IMR-90 (cell line): ENCODE measurements at regions not wholly inside any gene's neighbourhood (a gene's known extent, or its start where the extent isn't known, plus 50 kb on each side); places are given as distances from the start of the nearest gene placed in this dataset.

ENCODE experiments used
- ATAC-seq: fragments of 200-7000 bp; cut with Tn5 transposase; 2 replicates; pipeline ENCODE4 v1.9.1; 2020; ENCODE audit warnings: low read depth, mild to moderate bottlenecking, moderate library complexity
- BruUV-seq: library from RNA; stranded (reverse); fragments of 400-500 nt; replicated peaks from 2 replicates; lab custom pipeline; 2021; lab: Mats Ljungman, UMichigan
- CTCF ChIA-PET: fragments of 300-600 bp; formaldehyde crosslinking; extraction: SDS; loops from one replicate; lab custom pipeline; 2021; ENCODE audit warnings: antibody characterized with exemption; lab: Yijun Ruan, JAX
- POLR2A ChIA-PET: fragments of 300-600 bp; sonication (Branson Sonifier 250); formaldehyde crosslinking; loops from one replicate; lab custom pipeline; 2022; ENCODE audit warnings: antibody characterized with exemption; ENCODE audit not compliant: unreplicated experiment; lab: Charles Lee
- DNase-seq: peaks from one replicate; pipeline ENCODE4 v3.0.0; 2013
- H2AFZ ChIP-seq: replicated peaks from 2 replicates; pipeline ENCODE3; 2013; ENCODE audit warnings: low read length, mild to moderate bottlenecking; ENCODE audit not compliant: poor library complexity
- H2AK5ac ChIP-seq: 2 replicates; pipeline ENCODE4 v1.6.1; 2013; ENCODE audit warnings: low read depth, low read length, inconsistent platforms
- H2AK9ac ChIP-seq: replicated peaks from 2 replicates; pipeline ENCODE3; 2013; ENCODE audit warnings: mild to moderate bottlenecking, low read depth, low read length, moderate library complexity; ENCODE audit not compliant: poor library complexity
- H2BK120ac ChIP-seq: 2 replicates; pipeline ENCODE4 v1.6.1; 2013; ENCODE audit warnings: low read depth, low read length, inconsistent platforms
- H2BK15ac ChIP-seq: 3 replicates; pipeline ENCODE4 v1.6.1; 2013; ENCODE audit warnings: low read depth, low read length, inconsistent platforms
- H2BK20ac ChIP-seq: 2 replicates; pipeline ENCODE4 v1.6.1; 2013; ENCODE audit warnings: low read depth, mild to moderate bottlenecking, inconsistent platforms, low read length, moderate library complexity
- H2BK5ac ChIP-seq: 2 replicates; pipeline ENCODE4 v1.6.1; 2013; ENCODE audit warnings: mild to moderate bottlenecking, low read depth, low read length, inconsistent platforms; ENCODE audit not compliant: poor library complexity, severe bottlenecking
- H3K14ac ChIP-seq: replicated peaks from 2 replicates; pipeline ENCODE4 v1.6.1; 2013; ENCODE audit warnings: low read depth, low read length, inconsistent platforms
- H3K18ac ChIP-seq: 2 replicates; pipeline ENCODE4 v1.6.1; 2013; ENCODE audit warnings: low read depth, low read length, control low read depth
- H3K23ac ChIP-seq: 2 replicates; pipeline ENCODE4 v1.6.1; 2013; ENCODE audit warnings: low read depth, low read length, inconsistent platforms
- H3K27ac ChIP-seq: 2 replicates; pipeline ENCODE4 v1.5.1; 2013; ENCODE audit warnings: mild to moderate bottlenecking, control low read depth, low read length; ENCODE audit not compliant: insufficient read depth
- H3K27me3 ChIP-seq: 2 replicates; pipeline ENCODE4 v1.6.1; 2013; ENCODE audit warnings: low read length; ENCODE audit not compliant: control insufficient read depth, insufficient read depth
- H3K36me3 ChIP-seq: 2 replicates; pipeline ENCODE4 v1.6.1; 2013; ENCODE audit warnings: low read length, mixed read lengths; ENCODE audit not compliant: control insufficient read depth, insufficient read depth
- H3K4ac ChIP-seq: 2 replicates; pipeline ENCODE4 v1.6.1; 2013; ENCODE audit warnings: low read depth, low read length, inconsistent platforms
- H3K4me1 ChIP-seq: 2 replicates; pipeline ENCODE4 v1.6.1; 2013; ENCODE audit warnings: low read length, mixed read lengths; ENCODE audit not compliant: control insufficient read depth, insufficient read depth
- H3K4me2 ChIP-seq: 2 replicates; pipeline ENCODE4 v1.6.1; 2013; ENCODE audit warnings: low read depth, mild to moderate bottlenecking, control low read depth, low read length, moderate library complexity
- H3K4me3 ChIP-seq: 2 replicates; pipeline ENCODE4 v1.5.1; 2013; ENCODE audit warnings: low read depth, mild to moderate bottlenecking, control low read depth, low read length, moderate library complexity; ENCODE audit not compliant: insufficient read depth
- H3K56ac ChIP-seq: 2 replicates; pipeline ENCODE4 v1.6.1; 2013; ENCODE audit warnings: low read length, inconsistent platforms; ENCODE audit not compliant: insufficient read depth; ENCODE audit errors: extremely low read depth
- H3K79me1 ChIP-seq, 2 experiments: 2 replicates each; pipeline ENCODE4 v1.6.1; 2013; ENCODE audit warnings: low read length in 2 of 2, inconsistent platforms in 1 of 2, low read depth in 1 of 2
- H3K9ac ChIP-seq: 2 replicates; pipeline ENCODE4 v1.6.1; 2013; ENCODE audit warnings: low read depth, low read length, control low read depth
- H3K9me1 ChIP-seq: 2 replicates; pipeline ENCODE4 v1.6.1; 2013; ENCODE audit warnings: low read length, inconsistent platforms; ENCODE audit not compliant: insufficient read depth
- H3K9me3 ChIP-seq: 2 replicates; pipeline ENCODE4 v1.6.1; 2013; ENCODE audit warnings: low read length; ENCODE audit not compliant: control insufficient read depth, insufficient read depth
- H4K20me1 ChIP-seq: 2 replicates; pipeline ENCODE4 v1.6.1; 2013; ENCODE audit warnings: low read length, inconsistent platforms; ENCODE audit not compliant: insufficient read depth
- H4K5ac ChIP-seq: 2 replicates; pipeline ENCODE4 v1.6.1; 2013; ENCODE audit warnings: mild to moderate bottlenecking, low read depth, low read length, control low read depth
- H4K8ac ChIP-seq, 2 experiments: 2 replicates each; pipeline ENCODE4 v1.6.1; 2013; ENCODE audit warnings: low read depth in 2 of 2, low read length in 2 of 2, control low read depth in 1 of 2, inconsistent platforms in 1 of 2
- H4K91ac ChIP-seq: 2 replicates; pipeline ENCODE4 v1.6.1; 2013; ENCODE audit warnings: low read depth, low read length, inconsistent platforms; ENCODE audit not compliant: insufficient read depth
- BHLHE40 ChIP-seq: fragments of 150-350 bp; IDR thresholded peaks from 2 replicates; pipeline ENCODE4 v1.6.1; 2016; ENCODE audit warnings: mild to moderate bottlenecking, low read depth, low read length
- CEBPB ChIP-seq: IDR thresholded peaks from 2 replicates; pipeline ENCODE4 v1.6.1; 2012; ENCODE audit warnings: low read depth, low read length, improper control_type of control experiment
- CHD1 ChIP-seq: IDR thresholded peaks from 2 replicates; pipeline ENCODE4 v1.6.1; 2012; ENCODE audit warnings: low read depth, low read length, improper control_type of control experiment
- FOS ChIP-seq: fragments of 150-350 bp; IDR thresholded peaks from 2 replicates; pipeline ENCODE4 v1.6.1; 2016; ENCODE audit warnings: low read depth, low read length
- MAZ ChIP-seq: IDR thresholded peaks from 2 replicates; pipeline ENCODE4 v1.6.1; 2012; ENCODE audit warnings: low read depth, mild to moderate bottlenecking, low read length, improper control_type of control experiment, moderate library complexity, borderline replicate concordance
- NFE2L2 ChIP-seq: fragments of 150-350 bp; IDR thresholded peaks from 2 replicates; pipeline ENCODE4 v1.6.1; 2016; ENCODE audit warnings: low read depth, mild to moderate bottlenecking, low read length
- RFX5 ChIP-seq: IDR thresholded peaks from 2 replicates; pipeline ENCODE4 v1.8.0; 2012; ENCODE audit warnings: low read depth, mild to moderate bottlenecking, low read length, moderate library complexity
- WGBS, 2 experiments: methylation state at CpG; one replicate each; pipeline versions ENCODE4 v1.1.5 to v1.1.7; 2013; ENCODE audit warnings: missing lambda C conversion rate in 2 of 2; ENCODE audit not compliant: insufficient read length in 1 of 2; ENCODE audit errors: extremely low coverage in 2 of 2; 5-methylcytosine and 5-hydroxymethylcytosine counted together
- dilution Hi-C: fragments of 300-500 bp; cut with HindIII; formaldehyde crosslinking; loops from one replicate; pipeline ENCODE4 v1.14.3; 2018; ENCODE audit warnings: low sequenced_read_pairs; ENCODE audit not compliant: unreplicated experiment
- in situ Hi-C: fragments of 300-500 bp; cut with MboI; formaldehyde crosslinking; loops from 3 replicates; pipeline ENCODE4 v1.14.3; 2019; ENCODE audit warnings: low sequenced_read_pairs, inconsistent platforms, mixed read lengths
- intact Hi-C: fragments of 100-400 bp; cut with micrococcal nuclease; formaldehyde crosslinking; loops from 2 replicates; pipeline ENCODE4 v1.10.0; 2022
- TF ChIP-seq, protein P1 (sequence below): fragments of 150-350 bp; IDR thresholded peaks from 2 replicates; pipeline ENCODE4 v1.6.1; 2017; ENCODE audit warnings: mild to moderate bottlenecking, antibody characterized with exemption, low read length, low read depth

GRCh38 chr5:62198421-62198820 is 107.6 kb upstream of the KIF2A start:
- CTCF ChIA-PET = no interaction called here
- H3K23ac ChIP-seq = no peak overlapping the region
- WGBS, 2 experiments = no CpG with 5 or more reads among the region's 2 CpGs
- no peak overlapping the region for H3K56ac ChIP-seq
- no peak overlapping the region for H4K8ac ChIP-seq
- in situ Hi-C loops = no loop called here
- no peak overlapping the region for H3K14ac ChIP-seq
- H3K36me3 ChIP-seq = no peaks in the 10 kb centered on the region
- H4K5ac ChIP-seq = no peak overlapping the region
- H3K4me3 ChIP-seq = no peak overlapping the region
- H3K18ac ChIP-seq = no peak overlapping the region
- H4K20me1 ChIP-seq = no peaks in the 10 kb centered on the region
- no peaks in the 10 kb centered on the region for H3K27me3 ChIP-seq
- no peak overlapping the region for H3K4ac ChIP-seq
- POLR2A ChIA-PET = no interaction called here
- no peaks in the 10 kb centered on the region for H3K4me1 ChIP-seq
- DNase-seq (no peak), ATAC-seq (no peak)
- no peaks in the 10 kb centered on the region for H3K9me1 ChIP-seq
- H2BK15ac ChIP-seq = no peak overlapping the region
- no peak overlapping the region for H2BK20ac ChIP-seq
- H3K9me3 ChIP-seq = no peaks in the 10 kb centered on the region
- no peak overlapping the region for H2AK9ac ChIP-seq
- no peak overlapping the region for H2BK120ac ChIP-seq
- no peaks in the 10 kb centered on the region for H3K79me1 ChIP-seq
- intact Hi-C loops = no loop called here
- dilution Hi-C loops = no loop called here
- no peak overlapping the region for H4K91ac ChIP-seq
- H2AFZ ChIP-seq = no peak overlapping the region
- H3K27ac ChIP-seq = no peak overlapping the region
- H2BK5ac ChIP-seq = no peak overlapping the region
- no peak overlapping the region for H2AK5ac ChIP-seq
- no peak overlapping the region for H3K9ac ChIP-seq
- no peak overlapping the region for H3K4me2 ChIP-seq
- BruUV-seq = no TSS peak
- TF ChIP-seq FOS = no peak
- TF ChIP-seq CEBPB = no peak
- no peak for TF ChIP-seq NFE2L2
- TF ChIP-seq BHLHE40 = no peak
- TF ChIP-seq MAZ = no peak
- TF ChIP-seq, protein P1, sequence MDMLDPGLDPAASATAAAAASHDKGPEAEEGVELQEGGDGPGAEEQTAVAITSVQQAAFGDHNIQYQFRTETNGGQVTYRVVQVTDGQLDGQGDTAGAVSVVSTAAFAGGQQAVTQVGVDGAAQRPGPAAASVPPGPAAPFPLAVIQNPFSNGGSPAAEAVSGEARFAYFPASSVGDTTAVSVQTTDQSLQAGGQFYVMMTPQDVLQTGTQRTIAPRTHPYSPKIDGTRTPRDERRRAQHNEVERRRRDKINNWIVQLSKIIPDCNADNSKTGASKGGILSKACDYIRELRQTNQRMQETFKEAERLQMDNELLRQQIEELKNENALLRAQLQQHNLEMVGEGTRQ = no peak
- TF ChIP-seq CHD1 = no peak
- no peak for TF ChIP-seq RFX5
